HL-60/S4 treated with retinoic acid at 250 ng/mL for 4 days and 3 days (cell line): ENCODE measurements at regions not wholly inside any gene's neighbourhood (a gene's known extent, or its start where the extent isn't known, plus 50 kb on each side); places are given as distances from the start of the nearest gene placed in this dataset.

Experiments
- in situ Hi-C: fragments of 300-500 bp; cut with MboI; formaldehyde crosslinking; loops from 2 replicates; pipeline ENCODE4 v1.7.0; 2022; ENCODE audit warnings: low sequenced_read_pairs

DNA sequence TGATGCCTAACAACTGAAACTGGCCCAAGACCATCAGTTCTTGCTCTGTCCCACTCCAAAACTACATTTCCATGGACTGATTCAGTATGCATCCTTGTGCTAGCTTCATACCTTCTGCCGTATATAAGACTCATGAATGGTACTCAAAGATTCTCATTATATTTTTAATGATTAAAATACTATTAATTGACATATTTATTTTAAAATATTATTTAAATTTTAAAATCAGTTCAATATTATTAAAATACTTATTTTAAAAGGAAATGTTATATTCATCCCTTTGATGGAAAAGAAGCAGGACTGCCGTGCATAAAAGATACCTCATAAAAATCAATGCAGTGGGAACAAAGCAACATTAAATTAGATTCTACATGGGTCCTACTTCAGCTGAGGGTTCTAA is 153.4 kb downstream of the AXIN2 start:
- in situ Hi-C loops: no loop called here

DNA sequence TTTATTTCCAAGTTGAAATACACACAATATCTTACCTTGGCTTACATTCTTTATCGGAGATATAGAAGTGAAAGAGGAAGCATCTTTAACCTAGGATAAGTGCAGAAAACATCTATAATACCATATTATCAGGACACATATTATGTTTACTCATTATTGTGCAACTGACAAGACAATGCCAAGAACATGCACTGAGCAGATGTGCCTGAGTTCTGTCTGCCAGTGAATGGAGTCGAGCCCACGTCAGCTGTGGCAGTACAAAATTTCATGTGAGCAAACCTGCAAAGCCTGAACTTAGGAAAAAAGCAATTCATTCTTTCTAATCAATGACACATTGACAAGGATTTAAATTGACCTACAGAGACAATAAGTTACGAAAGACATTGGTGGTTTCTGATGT is 154.4 kb downstream of the AXIN2 start:
- in situ Hi-C loops: no loop called here

DNA sequence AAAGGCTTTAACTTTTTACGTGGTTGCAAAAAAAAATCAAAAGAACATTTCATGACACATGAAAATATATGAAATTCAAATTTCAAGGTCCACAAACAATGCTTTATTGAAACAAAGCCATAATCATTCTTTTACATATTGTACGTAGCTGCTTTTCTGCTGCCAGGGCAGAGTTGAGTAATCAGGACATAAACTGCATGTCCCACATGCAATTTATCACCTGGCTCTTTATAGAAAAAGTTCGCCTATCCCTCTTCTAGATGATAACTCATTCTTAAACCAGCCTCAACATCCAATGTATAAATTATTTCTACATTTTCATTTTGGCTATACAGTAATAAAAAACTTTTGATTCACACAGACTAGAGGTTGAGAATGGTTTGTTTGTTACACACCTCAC is 154.9 kb downstream of the AXIN2 start:
- in situ Hi-C loops: no loop called here

DNA sequence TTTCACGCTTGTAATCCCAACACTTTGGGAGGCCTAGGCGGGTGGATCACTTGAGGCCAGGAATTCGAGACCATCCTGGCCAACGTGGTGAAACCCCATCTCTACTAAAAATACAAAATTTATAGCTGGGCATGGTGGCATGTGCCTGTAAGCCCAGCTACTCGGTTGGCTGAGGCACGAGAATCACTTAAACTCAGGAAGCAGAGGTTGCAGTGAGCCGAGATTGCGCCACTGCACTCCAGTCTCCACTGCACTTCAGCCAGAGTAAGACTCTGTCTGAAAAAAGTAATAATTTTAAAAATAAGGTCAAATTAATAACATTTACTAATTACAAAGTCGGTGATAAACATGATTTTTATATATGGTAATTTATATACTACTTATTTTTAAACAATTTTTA is 155.9 kb downstream of the AXIN2 start:
- in situ Hi-C loops: no loop called here

DNA sequence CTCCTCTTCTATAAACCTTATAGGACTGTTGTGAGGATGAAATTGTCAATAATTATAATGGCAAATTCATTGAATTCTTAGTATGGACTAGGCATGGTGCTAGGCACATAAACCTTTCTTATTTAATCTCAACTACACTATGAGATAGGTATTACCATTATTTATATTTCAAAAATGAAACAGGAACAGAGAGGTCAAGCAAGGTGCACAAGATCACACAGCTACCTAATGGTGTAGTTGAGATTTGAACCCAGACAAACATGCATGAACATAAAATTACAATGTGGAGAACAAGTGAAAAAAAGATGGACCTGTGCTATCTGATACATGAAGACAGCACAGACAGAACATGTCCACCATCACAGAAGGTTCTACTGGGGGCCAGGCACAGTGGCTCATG is 156.7 kb downstream of the AXIN2 start:
- in situ Hi-C loops: no loop called here

DNA sequence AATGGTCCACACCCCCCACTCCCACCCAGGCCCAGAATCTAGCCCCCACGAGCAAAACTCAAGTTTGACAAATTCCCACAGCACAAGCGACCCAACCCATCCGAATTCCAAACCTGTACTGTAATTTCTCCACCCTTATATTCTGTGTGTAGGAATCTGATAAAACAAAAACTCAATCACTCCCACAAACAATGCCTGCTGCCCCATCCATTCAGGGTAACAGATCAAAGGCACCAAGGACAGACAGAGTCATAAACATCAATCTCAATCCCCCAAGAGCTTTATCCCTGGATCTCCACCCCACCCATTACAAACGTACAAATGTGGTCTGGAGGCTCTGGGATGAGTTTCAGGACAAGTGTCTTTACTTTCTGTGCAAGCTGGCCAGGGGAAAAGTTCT is 157.8 kb downstream of the AXIN2 start:
- in situ Hi-C loops: no loop called here

DNA sequence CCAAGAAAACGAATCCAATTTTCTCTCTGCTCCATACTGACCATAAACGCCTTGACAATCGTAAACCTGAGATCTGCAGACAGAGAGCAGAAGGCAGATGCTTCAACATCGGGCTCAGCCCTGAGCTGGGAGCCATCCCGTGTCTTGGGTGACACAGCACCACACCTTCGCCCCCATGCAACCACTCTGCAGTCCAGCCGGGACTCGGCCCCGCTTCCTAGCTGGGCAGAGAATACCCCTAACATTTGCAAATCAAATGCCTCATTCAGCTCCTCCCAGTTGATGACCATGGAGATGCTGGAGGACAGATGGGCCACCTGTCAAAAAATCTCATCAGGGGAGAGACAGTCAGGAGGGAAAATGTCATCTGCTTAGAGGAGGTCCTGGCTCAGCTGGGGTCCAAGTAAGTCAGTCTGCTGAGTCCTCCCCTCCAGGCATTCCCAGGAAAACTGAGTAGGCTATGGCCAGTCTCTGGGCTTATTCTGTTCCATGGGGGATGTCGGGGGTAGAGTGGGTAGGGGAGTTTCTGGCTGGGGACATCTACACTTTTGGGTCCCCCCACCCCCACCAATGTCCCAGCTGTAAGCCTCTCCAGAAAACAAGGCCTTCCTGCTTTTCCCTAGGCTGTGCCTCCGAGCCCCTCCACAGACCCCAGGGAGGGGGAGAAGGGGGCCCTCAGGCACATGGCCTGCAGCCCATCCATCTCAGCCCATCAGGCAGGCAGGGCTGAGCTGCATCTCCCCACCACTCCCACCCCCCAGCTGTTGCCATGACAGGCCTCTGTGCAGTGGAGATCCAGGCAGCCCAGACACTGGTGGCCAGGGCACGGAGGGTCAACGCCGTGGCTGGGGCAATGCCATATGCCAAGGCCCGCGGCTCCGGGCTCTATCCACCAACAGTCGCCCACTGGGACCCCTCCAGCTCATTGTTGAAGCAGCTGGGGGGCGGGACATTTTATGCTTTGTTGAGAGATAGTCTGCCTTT is 158.6 kb downstream of the AXIN2 start:
- in situ Hi-C loops: no loop called here

DNA sequence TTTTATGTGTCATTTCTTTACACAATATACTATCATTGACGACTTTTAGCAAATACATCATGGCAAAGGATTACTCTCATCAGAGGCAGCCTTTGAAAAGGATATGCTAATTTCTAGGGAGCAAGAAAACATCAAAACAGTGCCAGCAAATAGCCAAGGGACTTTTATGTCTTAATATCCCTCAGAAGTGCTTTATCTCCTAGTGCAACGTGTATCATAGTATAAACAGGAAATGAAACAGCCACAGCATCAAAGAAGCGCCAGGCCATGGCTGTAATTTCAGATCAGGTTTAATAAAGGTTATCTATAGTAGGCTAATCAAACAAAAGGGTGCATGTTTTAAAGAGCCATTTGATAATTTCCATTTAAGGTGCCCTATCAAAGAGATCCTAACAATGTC is 159.9 kb downstream of the AXIN2 start:
- in situ Hi-C loops: no loop called here

DNA sequence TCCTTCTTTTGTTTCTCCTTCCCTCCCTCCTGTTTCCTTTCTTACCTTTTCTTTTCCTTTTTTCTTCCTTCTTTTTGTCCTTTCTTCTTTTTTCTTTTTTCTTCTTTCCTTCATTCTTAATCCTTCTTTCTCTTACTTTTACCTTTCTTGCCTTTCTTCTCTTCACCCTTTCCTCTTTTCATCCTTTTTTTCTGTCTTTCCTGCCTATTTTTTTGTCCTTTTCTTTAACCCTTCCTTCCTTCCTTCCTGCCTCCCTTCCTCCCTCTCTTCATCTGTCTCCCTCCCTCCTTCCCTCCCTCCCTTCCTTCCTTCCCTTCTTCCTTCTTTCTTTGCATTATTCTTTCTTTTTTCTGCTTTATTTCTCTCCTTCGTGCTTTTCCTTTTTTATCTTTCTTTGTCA is 160.7 kb downstream of the AXIN2 start:
- in situ Hi-C loops: no loop called here

DNA sequence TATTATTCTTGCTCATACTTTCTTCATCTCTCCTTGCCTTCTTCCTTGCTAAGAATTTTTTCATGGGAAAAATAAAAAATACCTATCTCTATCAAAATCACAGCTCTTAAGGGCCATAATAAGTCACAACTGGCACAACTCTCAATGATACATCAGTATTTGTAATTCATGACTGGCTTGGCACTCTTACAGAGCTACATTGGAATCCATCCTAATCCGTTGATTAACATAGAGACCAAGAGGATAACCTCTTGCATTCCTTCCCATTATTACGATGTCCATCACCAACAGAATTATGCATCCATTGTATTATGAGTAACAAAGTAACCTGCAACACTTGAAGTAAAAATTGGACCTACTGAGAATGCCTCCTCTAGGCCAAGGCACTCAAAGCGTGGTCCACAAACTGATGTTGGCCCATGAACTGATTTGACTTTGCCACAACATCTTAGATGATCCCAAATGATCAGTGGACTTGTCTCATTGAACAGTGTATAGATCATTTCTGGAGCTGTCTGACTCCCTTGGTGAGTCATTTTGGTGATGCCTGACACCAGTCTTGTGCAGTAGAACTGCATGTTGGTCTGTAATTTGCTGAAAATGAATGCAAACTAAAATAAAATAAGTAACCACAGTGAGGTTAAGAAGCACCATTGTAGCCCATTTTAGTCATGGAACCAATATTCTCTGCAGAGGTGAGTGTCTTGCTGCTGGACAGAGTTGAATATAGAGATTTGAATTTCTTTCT is 163.2 kb downstream of the AXIN2 start:
- in situ Hi-C loops: no loop called here

DNA sequence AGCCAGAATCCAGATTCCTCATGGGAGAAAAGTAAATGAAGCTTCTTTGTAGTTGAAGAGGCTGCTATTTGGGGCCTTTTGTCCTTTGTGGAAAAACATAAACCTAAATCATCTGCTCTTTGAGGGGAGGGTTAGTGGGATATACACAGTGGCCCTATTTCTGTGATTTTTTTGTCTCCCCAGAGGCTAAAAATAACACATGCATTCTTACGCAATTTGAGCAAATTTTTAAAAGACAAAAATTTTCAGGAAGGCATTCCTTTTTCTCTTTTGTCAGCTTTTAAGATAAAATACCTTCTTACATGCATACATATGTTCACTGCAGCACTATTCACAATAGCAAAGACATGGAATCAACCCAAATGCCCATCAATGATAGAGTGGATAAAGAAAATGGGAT is 165.5 kb downstream of the AXIN2 start:
- in situ Hi-C loops: no loop called here

DNA sequence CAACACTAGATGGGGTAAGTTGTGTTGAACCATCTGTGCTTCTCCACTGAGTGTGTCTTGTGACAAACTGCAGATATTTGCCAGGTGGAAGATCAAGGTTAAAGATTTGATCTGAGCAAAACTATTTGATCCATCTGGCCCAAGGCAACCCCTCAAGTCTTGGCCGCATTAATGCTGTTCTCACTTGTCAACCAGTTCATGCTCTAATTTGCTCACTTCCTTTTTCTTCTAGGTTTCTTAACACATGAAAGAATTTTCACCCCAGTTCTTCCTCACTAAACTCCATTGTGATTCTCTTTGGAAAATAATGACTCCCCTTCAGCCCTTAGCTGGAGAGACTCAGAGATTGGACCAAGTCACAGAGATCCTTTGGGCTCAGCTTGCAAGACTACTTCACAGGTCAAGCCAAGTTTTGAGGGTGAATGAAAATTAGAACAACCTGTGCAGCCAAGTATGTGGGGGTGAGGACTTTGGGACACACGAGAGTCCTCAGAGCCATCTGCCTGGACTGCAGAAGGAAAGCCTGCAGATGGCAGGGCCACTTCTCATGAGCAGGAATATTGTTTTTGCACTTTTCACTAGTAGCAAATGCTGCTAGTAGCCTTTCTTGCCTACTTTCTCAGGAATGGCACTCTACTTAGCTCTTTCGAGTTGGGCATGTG is 166.5 kb downstream of the AXIN2 start:
- in situ Hi-C loops: no loop called here

DNA sequence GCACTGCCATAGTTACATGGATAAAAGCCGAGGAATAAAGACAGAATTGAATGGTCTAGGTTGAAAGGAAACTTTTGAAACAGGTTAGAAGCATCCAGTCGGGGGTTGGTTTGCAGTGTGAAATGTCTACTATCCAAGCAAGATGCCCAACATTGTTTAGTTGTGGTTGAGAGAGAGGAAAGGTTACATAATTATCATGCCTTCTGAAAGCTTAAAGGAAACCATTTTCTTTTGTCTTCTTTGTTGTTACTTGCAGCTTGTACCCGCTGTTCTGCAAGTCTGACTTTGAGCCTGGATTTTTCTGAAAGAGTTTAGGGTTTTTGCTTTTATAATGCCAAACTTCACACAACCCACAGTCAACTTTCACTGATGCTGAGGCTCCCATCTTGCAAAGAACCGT is 167.9 kb downstream of the AXIN2 start:
- in situ Hi-C loops: no loop called here

DNA sequence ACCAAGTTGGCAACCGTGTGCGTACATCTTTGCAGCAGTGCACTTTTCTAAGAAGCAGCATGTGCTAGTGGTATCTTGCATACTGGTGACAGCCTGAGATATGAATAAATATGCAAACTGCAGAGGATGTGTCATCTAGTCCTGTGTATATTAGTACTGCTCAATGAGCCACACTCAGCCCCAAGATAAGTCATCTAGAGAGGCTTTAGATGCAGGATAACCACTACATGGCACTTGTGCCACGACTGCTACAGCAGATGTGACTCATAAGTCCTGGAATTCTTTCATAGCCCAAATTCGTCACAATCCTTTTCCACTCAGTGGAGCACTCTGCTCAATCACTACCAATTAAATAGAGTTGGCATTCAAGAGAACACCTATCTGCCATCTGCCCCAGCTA is 171.5 kb downstream of the AXIN2 start:
- in situ Hi-C loops: no loop called here

DNA sequence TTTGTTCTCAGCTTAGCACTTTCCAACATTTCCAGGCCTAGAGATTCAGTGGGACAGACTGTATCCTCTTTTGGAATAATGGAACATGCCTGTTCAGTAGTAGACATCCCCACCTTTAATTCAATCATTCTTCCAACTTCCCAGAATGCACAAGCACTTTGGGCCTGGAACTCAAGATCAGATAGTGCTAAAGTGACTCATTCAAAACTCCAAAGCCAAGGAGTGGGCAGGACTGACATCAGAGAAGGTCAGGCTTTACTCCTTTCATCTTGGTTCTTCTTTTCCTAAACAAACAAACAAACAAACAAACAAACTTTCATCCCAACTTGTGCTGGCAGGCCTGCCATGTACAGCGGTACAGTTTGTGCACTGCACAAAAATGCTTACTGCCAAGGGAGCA is 172.0 kb downstream of the AXIN2 start:
- in situ Hi-C loops: no loop called here

DNA sequence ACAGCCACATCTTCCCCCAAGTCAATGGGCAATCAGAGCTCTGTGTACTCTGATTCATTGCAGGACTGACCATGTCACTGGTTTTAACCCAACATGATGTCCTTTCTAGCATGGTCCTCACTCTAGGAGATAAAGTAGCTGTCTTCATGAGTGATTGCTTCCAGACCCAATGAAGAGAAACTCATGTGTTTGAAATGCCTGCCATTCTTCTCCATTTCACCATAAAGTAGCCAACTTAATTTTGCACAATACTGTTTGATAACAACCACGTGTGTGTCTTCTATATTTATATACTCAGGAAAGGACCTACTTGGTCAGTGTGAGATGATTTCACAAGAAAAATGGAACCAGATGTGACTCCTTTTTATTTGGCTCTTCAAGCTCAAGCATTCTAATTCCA is 172.5 kb downstream of the AXIN2 start:
- in situ Hi-C loops: no loop called here

DNA sequence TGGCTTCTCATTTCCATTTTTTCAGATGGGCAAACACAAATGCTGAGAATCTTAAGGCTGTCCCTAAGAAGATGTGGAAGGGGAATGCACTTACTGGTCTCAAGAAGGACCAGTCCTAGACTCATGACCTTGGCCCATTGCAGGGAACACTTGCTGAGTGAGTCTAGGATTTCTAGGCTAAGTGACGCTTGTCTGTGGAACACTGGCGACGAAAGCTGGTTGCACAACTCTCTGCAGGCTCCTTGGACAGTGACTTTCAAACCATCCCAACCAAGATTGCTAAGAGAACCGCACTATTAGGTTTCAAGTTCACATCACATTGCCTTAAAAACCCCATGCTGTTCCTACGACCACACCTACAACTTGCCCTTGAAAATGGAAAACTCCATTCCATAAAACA is 174.1 kb downstream of the AXIN2 start:
- in situ Hi-C loops: no loop called here

DNA sequence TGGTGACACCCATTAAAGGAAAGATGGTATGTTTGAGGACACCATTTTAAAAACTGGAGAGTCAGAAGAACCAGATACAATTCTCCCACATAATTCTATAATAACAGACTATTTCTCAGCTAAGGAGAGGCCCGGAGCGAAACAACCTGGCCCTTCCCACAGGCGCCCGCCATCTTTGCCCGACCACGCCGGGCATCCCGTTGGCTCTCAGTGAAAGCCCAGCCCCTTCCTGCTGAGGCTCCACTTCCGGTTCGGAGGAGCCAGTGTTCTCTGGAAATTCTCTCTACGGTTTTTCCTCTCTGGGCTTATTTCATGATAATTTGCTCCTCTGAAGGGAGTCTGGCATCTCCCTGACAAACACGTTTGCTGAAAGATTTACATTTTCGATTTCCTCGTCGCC is 175.7 kb downstream of the AXIN2 start:
- in situ Hi-C loops: no loop called here

DNA sequence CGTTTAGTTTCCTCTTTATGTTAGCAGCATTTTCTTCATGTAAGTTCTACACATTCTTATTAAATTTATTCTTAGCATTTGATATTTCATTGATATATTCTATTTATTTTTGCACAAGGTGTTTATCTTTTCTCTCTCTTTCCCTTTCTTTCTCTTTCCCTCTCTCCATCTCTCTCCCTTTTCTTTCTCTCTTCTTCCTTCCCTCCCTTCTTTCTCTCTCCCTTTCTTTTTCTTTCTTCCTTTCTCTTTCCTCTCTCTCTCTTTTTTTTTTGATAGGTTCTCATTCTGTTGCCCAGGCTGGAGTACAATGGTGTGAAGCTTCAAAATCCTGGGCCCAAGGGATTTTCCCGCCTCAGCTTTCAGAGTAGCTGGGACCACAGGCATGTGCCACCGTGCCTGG is 176.4 kb downstream of the AXIN2 start:
- in situ Hi-C loops: no loop called here

DNA sequence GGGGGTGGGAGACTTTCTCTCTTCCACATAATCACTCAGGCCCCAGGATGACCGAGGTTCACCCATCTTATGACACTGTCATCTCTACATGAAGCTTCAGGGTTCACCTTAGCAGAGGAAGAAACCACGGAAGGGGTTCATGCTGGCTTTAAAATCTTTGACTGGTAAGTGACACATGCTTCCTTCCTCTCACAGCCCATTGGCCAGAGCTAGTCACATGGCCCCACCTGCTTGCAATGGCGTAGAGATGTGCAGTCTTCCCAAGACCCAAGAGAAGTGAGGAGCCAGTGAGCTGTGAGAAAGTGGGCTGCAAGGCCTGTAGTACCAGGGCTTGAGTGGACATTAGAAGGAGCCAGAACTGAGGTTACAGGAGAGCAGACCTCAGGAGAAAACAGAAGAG is 180.3 kb downstream of the AXIN2 start:
- in situ Hi-C loops: no loop called here

DNA sequence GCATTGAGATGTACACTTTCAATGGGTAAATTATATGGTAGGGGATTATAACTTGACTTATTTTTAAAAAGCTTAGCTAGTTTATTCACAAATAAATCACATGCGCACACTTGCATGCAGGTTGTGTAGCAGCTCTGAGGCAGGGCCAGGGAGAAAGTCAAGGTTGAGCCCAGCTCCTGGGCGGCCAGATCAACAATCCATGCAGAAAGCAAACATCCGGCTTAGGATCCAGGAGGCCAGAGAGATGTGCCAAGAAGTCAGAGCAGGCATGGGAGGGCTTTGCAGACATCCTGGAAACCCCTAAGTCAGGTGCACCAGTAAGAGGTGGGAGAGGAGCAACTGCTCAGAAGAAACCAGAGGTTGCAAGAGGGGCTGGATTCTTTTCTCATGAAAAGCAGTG is 186.5 kb downstream of the AXIN2 start:
- in situ Hi-C loops: no loop called here

DNA sequence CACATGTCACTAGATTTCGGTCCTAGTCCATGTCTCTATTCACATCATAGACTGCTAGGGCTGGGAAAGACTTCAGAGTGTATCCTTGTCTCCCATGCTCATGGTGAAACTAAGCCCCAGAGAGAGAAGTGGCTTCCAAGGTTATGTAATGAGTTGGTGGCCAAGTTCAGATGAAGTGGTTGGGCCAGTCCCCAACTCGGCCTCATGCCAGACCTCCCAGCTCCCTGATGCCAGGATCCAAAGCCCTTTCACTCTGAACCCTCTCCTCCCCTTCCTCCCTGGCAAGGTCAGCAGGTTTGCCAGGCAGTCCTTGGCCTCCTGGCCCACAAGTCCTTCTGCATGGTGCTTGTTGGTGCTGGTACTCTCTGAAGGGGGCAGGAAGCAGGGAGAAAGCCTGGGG is 189.7 kb downstream of the AXIN2 start:
- in situ Hi-C loops: no loop called here
